PC-9 (cell line): ENCODE measurements at regions not wholly inside any gene's neighbourhood (a gene's known extent, or its start where the extent isn't known, plus 50 kb on each side); places are given as distances from the start of the nearest gene placed in this dataset.

Experiments
- EZH2 ChIP-seq: fragments of 200-600 bp; sonication (generic); IDR thresholded peaks from 2 replicates; pipeline ENCODE4 v1.8.0; 2017; ENCODE audit warnings: antibody characterized with exemption, low read depth
- TF ChIP-seq, protein P1 (sequence below): fragments of 200-600 bp; sonication (generic); conservative IDR thresholded peaks from 2 replicates; pipeline ENCODE4 v1.6.1; 2017; ENCODE audit warnings: mixed run types, antibody characterized with exemption, mild to moderate bottlenecking, moderate library complexity

DNA sequence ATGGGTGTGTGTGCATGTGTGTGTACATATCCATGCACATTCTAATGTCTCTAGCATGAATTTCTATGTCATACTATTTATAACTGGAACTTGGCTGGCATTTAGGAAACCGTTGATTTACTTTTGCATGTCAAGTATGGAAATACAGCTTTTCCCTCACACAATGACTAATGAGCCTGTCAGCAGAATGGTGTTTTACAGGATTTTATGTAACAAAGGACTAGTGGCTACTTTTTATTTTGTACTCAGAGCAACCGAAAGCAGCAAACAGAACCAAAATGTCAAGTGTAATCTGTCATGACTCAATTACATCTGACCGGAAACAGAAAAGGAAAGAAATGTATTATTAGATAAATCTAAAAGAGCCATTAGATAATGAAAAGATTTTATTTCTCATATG is 1911.5 kb upstream of the AGA start:
- TF ChIP-seq, protein P1, sequence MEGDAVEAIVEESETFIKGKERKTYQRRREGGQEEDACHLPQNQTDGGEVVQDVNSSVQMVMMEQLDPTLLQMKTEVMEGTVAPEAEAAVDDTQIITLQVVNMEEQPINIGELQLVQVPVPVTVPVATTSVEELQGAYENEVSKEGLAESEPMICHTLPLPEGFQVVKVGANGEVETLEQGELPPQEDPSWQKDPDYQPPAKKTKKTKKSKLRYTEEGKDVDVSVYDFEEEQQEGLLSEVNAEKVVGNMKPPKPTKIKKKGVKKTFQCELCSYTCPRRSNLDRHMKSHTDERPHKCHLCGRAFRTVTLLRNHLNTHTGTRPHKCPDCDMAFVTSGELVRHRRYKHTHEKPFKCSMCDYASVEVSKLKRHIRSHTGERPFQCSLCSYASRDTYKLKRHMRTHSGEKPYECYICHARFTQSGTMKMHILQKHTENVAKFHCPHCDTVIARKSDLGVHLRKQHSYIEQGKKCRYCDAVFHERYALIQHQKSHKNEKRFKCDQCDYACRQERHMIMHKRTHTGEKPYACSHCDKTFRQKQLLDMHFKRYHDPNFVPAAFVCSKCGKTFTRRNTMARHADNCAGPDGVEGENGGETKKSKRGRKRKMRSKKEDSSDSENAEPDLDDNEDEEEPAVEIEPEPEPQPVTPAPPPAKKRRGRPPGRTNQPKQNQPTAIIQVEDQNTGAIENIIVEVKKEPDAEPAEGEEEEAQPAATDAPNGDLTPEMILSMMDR = no peak
- TF ChIP-seq EZH2 = no peak
